OCI-LY1 (cell line): ENCODE measurements at regions not wholly inside any gene's neighbourhood (a gene's known extent, or its start where the extent isn't known, plus 50 kb on each side); places are given as distances from the start of the nearest gene placed in this dataset.

ENCODE experiments used
- H2AFZ ChIP-seq: fragments of 200-600 bp; sonication (generic), shearing (Covaris generic); 2 replicates; pipeline ENCODE4 v1.6.0; 2014; ENCODE audit warnings: antibody characterized with exemption, mild to moderate bottlenecking, low read length
- H3F3A ChIP-seq: fragments of 200-600 bp; sonication (generic), shearing (Covaris generic); 2 replicates; pipeline ENCODE4 v1.6.0; 2014; ENCODE audit warnings: mild to moderate bottlenecking, antibody characterized with exemption, low read length, moderate library complexity; ENCODE audit not compliant: insufficient read depth
- H3K27ac ChIP-seq: fragments of 200-600 bp; sonication (generic); 2 replicates; pipeline ENCODE4 v1.5.1; 2014; ENCODE audit warnings: low read length, mixed run types, mild to moderate bottlenecking, low read depth; ENCODE audit not compliant: poor library complexity, severe bottlenecking
- H3K27me3 ChIP-seq: fragments of 200-600 bp; sonication (generic); 2 replicates; pipeline ENCODE4 v1.6.0; 2014; ENCODE audit warnings: antibody characterized with exemption, mild to moderate bottlenecking, low read length, moderate library complexity; ENCODE audit not compliant: insufficient read depth
- H3K36me3 ChIP-seq: fragments of 200-600 bp; sonication (generic); 2 replicates; pipeline ENCODE4 v1.6.1; 2014; ENCODE audit warnings: mild to moderate bottlenecking, antibody characterized with exemption, low read length, moderate library complexity, mixed read lengths; ENCODE audit not compliant: insufficient read depth
- H3K4me1 ChIP-seq: fragments of 200-600 bp; sonication (generic); 2 replicates; pipeline ENCODE4 v1.5.1; 2014; ENCODE audit warnings: mild to moderate bottlenecking, low read length, moderate library complexity; ENCODE audit not compliant: insufficient read depth, severe bottlenecking
- H3K4me2 ChIP-seq: fragments of 200-600 bp; sonication (generic), shearing (Covaris generic); 2 replicates; pipeline ENCODE4 v1.6.1; 2014; ENCODE audit warnings: low read length
- H3K4me3 ChIP-seq: fragments of 200-600 bp; sonication (generic); 2 replicates; pipeline ENCODE4 v1.5.1; 2014; ENCODE audit warnings: low read length, low read depth, mild to moderate bottlenecking, mixed read lengths; ENCODE audit not compliant: poor library complexity, severe bottlenecking
- H3K79me2 ChIP-seq: fragments of 200-600 bp; shearing (Covaris generic); 2 replicates; pipeline ENCODE4 v1.6.1; 2016; ENCODE audit warnings: mixed run types, low read length, mixed read lengths; ENCODE audit not compliant: insufficient read depth
- H3K9ac ChIP-seq: fragments of 200-600 bp; sonication (generic), shearing (Covaris generic); 2 replicates; pipeline ENCODE4 v1.6.1; 2014; ENCODE audit warnings: mild to moderate bottlenecking, low read length, mixed read lengths
- H3K9me2 ChIP-seq: fragments of 200-600 bp; sonication (generic), shearing (Covaris generic); 2 replicates; pipeline ENCODE4 v1.6.1; 2014; ENCODE audit warnings: low read depth, mild to moderate bottlenecking, low read length, mixed read lengths
- H3K9me3 ChIP-seq: fragments of 200-600 bp; shearing (Covaris generic); 2 replicates; pipeline ENCODE4 v1.6.1; 2014; ENCODE audit warnings: low read length, mixed read lengths
- H4K20me1 ChIP-seq: fragments of 200-600 bp; sonication (generic), shearing (Covaris generic); 2 replicates; pipeline ENCODE4 v1.6.0; 2016; ENCODE audit warnings: mild to moderate bottlenecking, low read length; ENCODE audit not compliant: insufficient read depth
- EZH2 ChIP-seq: fragments of 200-600 bp; sonication (generic), shearing (Covaris generic); IDR thresholded peaks from 2 replicates; pipeline ENCODE4 v1.8.0; 2017; ENCODE audit warnings: borderline replicate concordance, mixed run types, mild to moderate bottlenecking, antibody characterized with exemption, low read length, moderate library complexity, mixed read lengths
- TF ChIP-seq, protein P1 (sequence below): fragments of 200-600 bp; sonication (generic), shearing (Covaris generic); IDR thresholded peaks from 2 replicates; pipeline ENCODE4 v1.5.1; 2017; ENCODE audit warnings: mild to moderate bottlenecking, antibody characterized with exemption, low read length, moderate library complexity, mixed read lengths

DNA sequence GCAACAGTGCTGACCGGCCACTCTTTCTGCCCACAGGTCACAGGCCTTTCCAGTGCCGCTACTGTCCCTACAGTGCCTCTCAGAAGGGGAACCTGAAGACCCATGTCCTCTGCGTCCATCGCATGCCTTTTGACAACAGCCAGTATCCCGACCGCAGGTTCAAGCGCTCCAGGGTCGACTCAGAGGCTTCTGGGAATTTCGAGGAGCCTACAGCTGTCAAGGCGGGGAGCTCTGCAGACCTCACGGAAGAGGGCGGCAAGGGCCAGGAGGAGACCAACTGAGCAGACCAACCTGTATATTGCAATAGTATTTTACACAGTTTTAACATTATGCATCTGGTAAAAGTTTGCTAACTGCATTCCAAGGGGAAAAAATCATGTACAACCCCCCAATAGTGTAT, 338.5 kb downstream of the ZNF536 start:
- H3K4me3 ChIP-seq = no peak overlapping the region
- H3K27ac ChIP-seq = no peak overlapping the region
- no peaks in the 10 kb centered on the region for H3F3A ChIP-seq
- no peak overlapping the region for H2AFZ ChIP-seq
- no peaks in the 10 kb centered on the region for H3K27me3 ChIP-seq
- H3K4me1 ChIP-seq = no peaks in the 10 kb centered on the region
- no peak overlapping the region for H3K4me2 ChIP-seq
- no peaks in the 10 kb centered on the region for H3K36me3 ChIP-seq
- no peaks in the 10 kb centered on the region for H3K79me2 ChIP-seq
- no peaks in the 10 kb centered on the region for H4K20me1 ChIP-seq
- TF ChIP-seq, protein P1, sequence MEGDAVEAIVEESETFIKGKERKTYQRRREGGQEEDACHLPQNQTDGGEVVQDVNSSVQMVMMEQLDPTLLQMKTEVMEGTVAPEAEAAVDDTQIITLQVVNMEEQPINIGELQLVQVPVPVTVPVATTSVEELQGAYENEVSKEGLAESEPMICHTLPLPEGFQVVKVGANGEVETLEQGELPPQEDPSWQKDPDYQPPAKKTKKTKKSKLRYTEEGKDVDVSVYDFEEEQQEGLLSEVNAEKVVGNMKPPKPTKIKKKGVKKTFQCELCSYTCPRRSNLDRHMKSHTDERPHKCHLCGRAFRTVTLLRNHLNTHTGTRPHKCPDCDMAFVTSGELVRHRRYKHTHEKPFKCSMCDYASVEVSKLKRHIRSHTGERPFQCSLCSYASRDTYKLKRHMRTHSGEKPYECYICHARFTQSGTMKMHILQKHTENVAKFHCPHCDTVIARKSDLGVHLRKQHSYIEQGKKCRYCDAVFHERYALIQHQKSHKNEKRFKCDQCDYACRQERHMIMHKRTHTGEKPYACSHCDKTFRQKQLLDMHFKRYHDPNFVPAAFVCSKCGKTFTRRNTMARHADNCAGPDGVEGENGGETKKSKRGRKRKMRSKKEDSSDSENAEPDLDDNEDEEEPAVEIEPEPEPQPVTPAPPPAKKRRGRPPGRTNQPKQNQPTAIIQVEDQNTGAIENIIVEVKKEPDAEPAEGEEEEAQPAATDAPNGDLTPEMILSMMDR = no peak
- no peak for TF ChIP-seq EZH2
- H3K9ac ChIP-seq = no peak overlapping the region
- no peaks in the 10 kb centered on the region for H3K9me3 ChIP-seq
- no peaks in the 10 kb centered on the region for H3K9me2 ChIP-seq

DNA sequence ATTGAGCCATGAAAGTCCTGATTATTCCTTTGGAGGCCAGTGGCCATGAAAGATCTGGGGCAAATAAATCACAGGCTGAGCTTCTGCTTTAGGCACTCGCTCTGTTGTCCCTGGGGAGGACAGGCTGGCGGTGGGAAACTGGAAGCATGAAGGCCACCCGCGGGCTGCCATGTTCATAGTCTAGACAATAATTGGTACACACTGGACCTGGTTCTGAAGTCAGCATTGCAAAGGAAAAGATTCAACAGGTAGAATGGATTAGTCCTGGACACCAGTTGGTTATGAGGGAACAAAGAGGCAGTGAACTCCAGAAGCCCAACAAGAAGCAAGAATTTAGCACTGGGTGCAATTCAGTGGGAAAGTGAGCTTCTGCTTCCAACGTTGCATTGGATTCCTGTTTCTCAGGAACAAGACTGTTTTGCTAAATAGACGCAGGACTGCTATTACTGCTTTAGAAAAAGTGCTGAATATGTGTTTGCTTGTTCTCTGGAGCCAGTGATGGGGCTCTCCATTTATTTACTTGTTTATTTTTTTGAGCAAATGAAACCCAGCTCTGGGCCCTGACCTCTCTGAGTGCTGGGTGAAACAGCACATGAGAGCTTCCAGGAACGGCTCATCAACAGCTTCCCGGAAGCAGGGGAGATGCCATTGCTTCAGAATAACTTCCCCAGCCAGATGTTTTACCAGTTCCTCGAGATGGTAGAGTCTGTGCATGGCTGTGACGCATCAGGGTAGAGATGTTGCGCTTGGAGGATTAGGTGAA, 336.4 kb downstream of the ZNF536 start:
- no peaks in the 10 kb centered on the region for H3K36me3 ChIP-seq
- H3K27ac ChIP-seq = no peak overlapping the region
- TF ChIP-seq EZH2 = no peak
- TF ChIP-seq, protein P1 = no peak
- no peaks in the 10 kb centered on the region for H3K27me3 ChIP-seq
- H3K4me2 ChIP-seq = no peak overlapping the region
- no peaks in the 10 kb centered on the region for H3K79me2 ChIP-seq
- no peaks in the 10 kb centered on the region for H3F3A ChIP-seq
- H4K20me1 ChIP-seq = no peaks in the 10 kb centered on the region
- H2AFZ ChIP-seq = no peak overlapping the region
- no peak overlapping the region for H3K9ac ChIP-seq
- no peak overlapping the region for H3K4me3 ChIP-seq
- H3K9me3 ChIP-seq = no peaks in the 10 kb centered on the region
- no peaks in the 10 kb centered on the region for H3K4me1 ChIP-seq
- H3K9me2 ChIP-seq = no peaks in the 10 kb centered on the region

DNA sequence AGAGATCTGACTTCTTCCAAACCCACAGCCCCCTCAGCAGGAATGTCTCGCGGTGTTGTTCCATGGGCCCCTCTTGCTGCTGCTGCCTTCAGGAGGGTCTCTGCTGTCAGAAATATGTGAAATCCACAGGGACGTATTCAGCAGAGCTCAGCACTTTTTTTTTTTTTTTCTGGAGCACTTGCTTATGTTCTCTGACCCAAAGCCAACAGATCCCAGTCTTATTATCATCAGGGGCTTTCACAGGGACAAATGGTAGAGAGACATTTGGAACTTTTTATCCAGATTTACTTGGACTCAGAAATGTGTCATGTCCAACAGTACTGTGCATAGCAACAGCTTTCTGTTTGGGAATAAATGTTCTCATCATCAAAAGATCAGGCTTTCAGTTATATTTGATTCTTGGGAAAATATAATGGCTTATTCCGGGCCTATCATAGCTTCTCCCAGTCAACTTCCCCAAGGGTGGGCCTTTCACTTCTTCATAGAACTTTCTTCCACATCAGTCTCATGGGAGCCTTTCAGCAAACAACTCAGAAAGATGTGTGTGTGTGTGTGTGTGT, 332.7 kb downstream of the ZNF536 start:
- Histone ChIP-seq H3K36me3 (no peaks in the 10 kb centered on the region), H3K27me3 (no peaks in the 10 kb centered on the region), H3K4me1 (no peaks in the 10 kb centered on the region), H3F3A (no peaks in the 10 kb centered on the region), H3K79me2 (no peaks in the 10 kb centered on the region), H3K4me3 (no peak overlapping the region), H4K20me1 (no peaks in the 10 kb centered on the region), H2AFZ (no peak overlapping the region), H3K9me2 (no peaks in the 10 kb centered on the region), H3K27ac (no peak overlapping the region), H3K4me2 (no peak overlapping the region), H3K9ac (no peak overlapping the region), H3K9me3 (no peaks in the 10 kb centered on the region)
- TF ChIP-seq, protein P1 = no peak
- TF ChIP-seq EZH2 = no peak
